Fibroblast of pulmonary artery (primary cell): ENCODE measurements at regions not wholly inside any gene's neighbourhood (a gene's known extent, or its start where the extent isn't known, plus 50 kb on each side); places are given as distances from the start of the nearest gene placed in this dataset.

Source experiments
- DNase-seq: peaks from one replicate; pipeline ENCODE4 v3.0.0-alpha.2; 2010; ENCODE audit warnings: low read depth
- H3K4me3 ChIP-seq: replicated peaks from 2 replicates; pipeline ENCODE4 v1.5.1; 2011; ENCODE audit warnings: low read depth, mild to moderate bottlenecking, control low read depth, low read length, moderate library complexity
- TF ChIP-seq, protein P1 (sequence below): IDR thresholded peaks from 2 replicates; pipeline ENCODE4 v1.5.1; 2011; ENCODE audit warnings: mild to moderate bottlenecking, control low read depth, low read length, inconsistent platforms; ENCODE audit errors: missing control alignments

DNA sequence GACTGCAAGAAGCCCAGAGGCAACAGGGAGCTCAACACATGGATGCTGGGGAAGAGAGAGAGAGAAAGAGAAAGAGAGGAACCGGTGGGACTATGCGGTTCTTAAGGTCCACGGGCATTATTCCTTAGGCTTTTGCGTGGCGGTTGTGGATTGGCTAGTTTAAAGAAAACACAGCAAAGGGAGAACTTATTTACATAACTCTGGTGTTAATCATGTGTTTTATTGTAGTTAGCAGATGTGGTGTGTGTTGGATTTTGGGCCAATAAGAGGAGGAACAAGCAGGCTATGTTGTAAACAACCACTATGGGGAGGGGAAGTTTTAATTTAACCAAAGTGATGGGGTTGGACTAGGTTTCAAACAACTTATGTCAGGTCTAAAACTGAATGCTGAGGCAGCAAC, 275.3 kb upstream of the KLF12 start:
- no peak overlapping the region for H3K4me3 ChIP-seq
- TF ChIP-seq, protein P1, sequence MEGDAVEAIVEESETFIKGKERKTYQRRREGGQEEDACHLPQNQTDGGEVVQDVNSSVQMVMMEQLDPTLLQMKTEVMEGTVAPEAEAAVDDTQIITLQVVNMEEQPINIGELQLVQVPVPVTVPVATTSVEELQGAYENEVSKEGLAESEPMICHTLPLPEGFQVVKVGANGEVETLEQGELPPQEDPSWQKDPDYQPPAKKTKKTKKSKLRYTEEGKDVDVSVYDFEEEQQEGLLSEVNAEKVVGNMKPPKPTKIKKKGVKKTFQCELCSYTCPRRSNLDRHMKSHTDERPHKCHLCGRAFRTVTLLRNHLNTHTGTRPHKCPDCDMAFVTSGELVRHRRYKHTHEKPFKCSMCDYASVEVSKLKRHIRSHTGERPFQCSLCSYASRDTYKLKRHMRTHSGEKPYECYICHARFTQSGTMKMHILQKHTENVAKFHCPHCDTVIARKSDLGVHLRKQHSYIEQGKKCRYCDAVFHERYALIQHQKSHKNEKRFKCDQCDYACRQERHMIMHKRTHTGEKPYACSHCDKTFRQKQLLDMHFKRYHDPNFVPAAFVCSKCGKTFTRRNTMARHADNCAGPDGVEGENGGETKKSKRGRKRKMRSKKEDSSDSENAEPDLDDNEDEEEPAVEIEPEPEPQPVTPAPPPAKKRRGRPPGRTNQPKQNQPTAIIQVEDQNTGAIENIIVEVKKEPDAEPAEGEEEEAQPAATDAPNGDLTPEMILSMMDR, result no peak
- no peak for DNase-seq

DNA sequence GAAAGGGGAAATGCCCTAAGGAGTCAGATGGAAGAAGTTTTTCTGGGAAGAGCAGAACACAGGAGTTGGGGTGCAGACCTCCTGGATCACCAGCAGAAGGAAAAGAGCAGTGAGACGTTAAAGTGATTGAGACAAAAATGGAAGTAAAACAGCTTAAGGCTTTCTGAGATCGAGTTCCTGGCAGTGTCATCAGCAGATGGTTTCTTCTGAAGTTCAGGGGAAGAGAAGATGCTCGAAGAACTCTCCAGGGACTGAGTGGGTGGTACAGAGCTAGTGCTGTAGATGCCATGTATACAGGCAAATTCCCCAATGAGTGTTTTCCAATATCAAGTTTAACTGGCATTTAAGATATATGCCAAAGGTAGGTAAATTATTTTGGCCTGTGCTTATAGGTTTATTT, 272.2 kb upstream of the KLF12 start:
- H3K4me3 ChIP-seq, result no peak overlapping the region
- TF ChIP-seq, protein P1, result no peak
- no peak for DNase-seq

GRCh38 chr13:74398599-74398998, 264.4 kb upstream of the KLF12 start:
- DNase-seq, result no peak
- TF ChIP-seq, protein P1, result no peak
- H3K4me3 ChIP-seq, result no peak overlapping the region

- DNase-seq, result no peak
- H3K4me3 ChIP-seq, result no peak overlapping the region
- TF ChIP-seq, protein P1, result no peak
Measured at GRCh38 chr13:74389056-74389455, 254.9 kb upstream of the KLF12 start.

GRCh38 chr13:74388626-74389025, 254.4 kb upstream of the KLF12 start:
- no peak overlapping the region for H3K4me3 ChIP-seq
- TF ChIP-seq, protein P1, result no peak

DNA sequence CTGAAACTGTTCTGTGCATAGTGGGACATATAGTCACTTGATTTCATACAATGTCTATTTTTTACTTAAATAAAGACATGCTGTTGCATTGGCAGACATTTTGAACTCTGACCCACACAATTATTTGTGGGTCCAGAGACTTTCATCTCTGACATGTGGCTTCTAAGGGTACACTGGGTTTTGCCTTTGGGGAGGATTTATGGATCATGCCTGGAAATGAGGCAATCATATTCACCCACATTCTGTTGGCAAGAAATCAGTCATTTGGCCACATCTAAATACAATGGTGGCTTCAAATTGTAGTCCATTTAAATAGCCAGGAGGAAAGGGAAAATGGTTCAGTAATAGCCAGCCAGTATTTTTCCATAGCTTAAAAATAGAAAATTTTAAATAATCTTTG, 238.3 kb upstream of the KLF12 start:
- TF ChIP-seq, protein P1, result no peak
- no peak overlapping the region for H3K4me3 ChIP-seq
- peak; percentile 4 for DNase-seq

More at GRCh38 chr13:74388626-74389025, 254.4 kb upstream of the KLF12 start:
- no peak for DNase-seq

- H3K4me3 ChIP-seq, result no peak overlapping the region
- TF ChIP-seq, protein P1, result no peak
- no peak for DNase-seq
Measured at GRCh38 chr13:74367193-74367592, 233.0 kb upstream of the KLF12 start.
